AG04449 (cell line): ENCODE measurements at regions not wholly inside any gene's neighbourhood (a gene's known extent, or its start where the extent isn't known, plus 50 kb on each side); places are given as distances from the start of the nearest gene placed in this dataset.

ENCODE experiments used
- CTCF ChIA-PET: fragments of 350-600 bp; formaldehyde crosslinking; extraction: SDS; loops from one replicate; lab custom pipeline; 2021; ENCODE audit warnings: antibody characterized with exemption; lab: Yijun Ruan, JAX
- POLR2A ChIA-PET: fragments of 400-600, 350-600 bp; formaldehyde crosslinking; extraction: SDS; loops from one replicate; lab custom pipeline; 2020; ENCODE audit warnings: antibody characterized with exemption, inconsistent platforms; lab: Yijun Ruan, JAX
- DNase-seq: peaks from one replicate; pipeline ENCODE4 v3.0.0-alpha.2; 2010; ENCODE audit warnings: low read depth, low spot score
- H3K4me3 ChIP-seq: 2 replicates; pipeline ENCODE4 v1.5.1; 2011; ENCODE audit warnings: low read depth, mild to moderate bottlenecking, control low read depth, low read length
- CTCF ChIP-seq: IDR thresholded peaks from one replicate; pipeline ENCODE4 v1.5.1; 2011; ENCODE audit warnings: mild to moderate bottlenecking, moderate library complexity, low read length, control low read depth, inconsistent platforms; ENCODE audit not compliant: insufficient read depth; ENCODE audit errors: missing control alignments

GRCh38 chr20:60171738-60172137 is 213.5 kb downstream of the CDH26 start:
- no peak overlapping the region for H3K4me3 ChIP-seq
- ChIA-PET POLR2A (no interaction called here), CTCF (no interaction called here)
- DNase-seq: no peak
- no peak for TF ChIP-seq CTCF

- DNase-seq: no peak
- CTCF ChIA-PET: no interaction called here
- no peak for TF ChIP-seq CTCF
- POLR2A ChIA-PET: no interaction called here
- H3K4me3 ChIP-seq: no peak overlapping the region
These were observed 214.2 kb downstream of the CDH26 start for GRCh38 chr20:60172346-60172984.

- no peak for DNase-seq
- no peak overlapping the region for H3K4me3 ChIP-seq
- ChIA-PET CTCF (no interaction called here), POLR2A (no interaction called here)
- no peak for TF ChIP-seq CTCF
These were observed 218.9 kb downstream of the CDH26 start for GRCh38 chr20:60177080-60177479.

GRCh38 chr20:60180986-60181385 is 222.8 kb downstream of the CDH26 start:
- ChIA-PET CTCF (interaction anchor here (1.6 kb wide), 1 partner anchor 124 kb away, joined by 5 read pairs; no protein-coding TSS in a partner anchor), POLR2A (no interaction called here)
- DNase-seq: no peak
- no peak overlapping the region for H3K4me3 ChIP-seq
- no peak for TF ChIP-seq CTCF

- no peak for TF ChIP-seq CTCF
- H3K4me3 ChIP-seq: no peak overlapping the region
- no peak for DNase-seq
- ChIA-PET CTCF (no interaction called here), POLR2A (no interaction called here)
These were observed 228.2 kb downstream of the CDH26 start for GRCh38 chr20:60186412-60186811.

- ChIA-PET POLR2A (no interaction called here), CTCF (no interaction called here)
- no peak overlapping the region for H3K4me3 ChIP-seq
- TF ChIP-seq CTCF: no peak
- DNase-seq: no peak
These were observed 229.5 kb downstream of the CDH26 start for GRCh38 chr20:60187683-60188082.
